ENCODE measurements at regions not wholly inside any gene's neighbourhood (a gene's known extent, or its start where the extent isn't known, plus 50 kb on each side); places are given as distances from the start of the nearest gene placed in this dataset.
A peak's percentile ranks its signal among the peaks of the same experiment; 100 is the strongest.

- ATAC-seq, result no peak
- DNase-seq, result no peak
- intact Hi-C loops (cut with DNase I), result no loop called here
Observed at GRCh38 chr9:2341126-2341525, 280.5 kb upstream of the VLDLR start.

- intact Hi-C loops (cut with DNase I), result no loop called here
- DNase-seq (no peak), ATAC-seq (no peak)
Observed at GRCh38 chr9:2341956-2342355, 279.6 kb upstream of the VLDLR start.

GRCh38 chr9:2343756-2344155 is 277.8 kb upstream of the VLDLR start:
- intact Hi-C loops (cut with DNase I), result no loop called here
- DNase-seq, result no peak
- ATAC-seq, result no peak

- ATAC-seq (peak in 1 of 2 donors; percentile 34), DNase-seq (no peak)
- intact Hi-C loops (cut with DNase I), result no loop called here
Observed at GRCh38 chr9:2344436-2344835, 277.2 kb upstream of the VLDLR start.

- ATAC-seq (peak; percentile 30 to 41), DNase-seq (no peak)
- intact Hi-C loops (cut with DNase I), result no loop called here
Observed at GRCh38 chr9:2345013-2345412, 276.6 kb upstream of the VLDLR start.

- intact Hi-C loops (cut with DNase I), result no loop called here
- no peak for DNase-seq
- ATAC-seq, result peak; percentile 50 to 69
Observed at GRCh38 chr9:2346277-2346913, 275.2 kb upstream of the VLDLR start.

- DNase-seq (no peak), ATAC-seq (no peak)
- intact Hi-C loops (cut with DNase I), result no loop called here
Observed at GRCh38 chr9:2351324-2351723, 270.3 kb upstream of the VLDLR start.

- ATAC-seq, result no peak
- DNase-seq, result no peak
- intact Hi-C loops (cut with DNase I), result no loop called here
Observed at GRCh38 chr9:2354216-2354615, 267.4 kb upstream of the VLDLR start.

- DNase-seq, result no peak
- no peak for ATAC-seq
- intact Hi-C loops (cut with DNase I), result no loop called here
Observed at GRCh38 chr9:2354856-2355696, 266.5 kb upstream of the VLDLR start.

- ATAC-seq (no peak), DNase-seq (no peak)
- intact Hi-C loops (cut with DNase I), result no loop called here
Observed at GRCh38 chr9:2355697-2355983, 265.9 kb upstream of the VLDLR start.

DNA sequence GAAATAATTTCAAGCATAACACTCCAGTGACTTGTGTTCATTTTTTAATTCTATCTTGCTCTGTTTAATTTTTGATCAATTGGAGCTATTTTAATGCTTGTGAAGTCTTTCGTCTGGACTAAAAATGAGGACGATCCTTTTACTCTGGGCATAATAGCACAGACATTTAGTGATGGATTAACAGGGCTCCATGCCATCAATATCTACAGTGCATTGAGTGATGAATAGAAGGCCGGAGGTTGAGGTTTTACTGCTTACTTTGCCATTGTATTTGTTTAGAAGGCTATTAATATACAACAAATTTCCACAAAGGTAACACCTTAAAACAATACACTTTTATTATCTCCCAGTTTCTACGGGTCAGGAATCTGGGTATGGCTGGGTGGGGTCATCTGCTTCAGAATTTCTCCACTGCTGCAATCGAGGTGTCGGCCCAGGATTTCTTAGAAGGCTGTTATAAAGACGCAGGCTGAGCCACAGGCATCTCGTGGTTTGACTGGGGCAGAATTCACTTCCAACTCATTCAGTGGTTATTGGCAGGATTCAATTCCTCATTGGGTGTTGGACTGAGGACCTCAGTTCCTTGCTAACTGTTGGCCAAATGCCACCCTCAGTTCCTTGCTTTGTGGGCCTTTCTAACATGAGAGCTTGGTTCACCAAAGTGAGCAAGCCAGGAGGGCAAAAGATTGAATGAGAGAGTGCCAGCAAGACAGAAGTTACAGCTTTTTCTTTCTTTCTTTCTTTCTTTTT is 265.4 kb upstream of the VLDLR start:
- intact Hi-C loops (cut with DNase I), result no loop called here
- ATAC-seq, result no peak
- DNase-seq, result no peak

DNA sequence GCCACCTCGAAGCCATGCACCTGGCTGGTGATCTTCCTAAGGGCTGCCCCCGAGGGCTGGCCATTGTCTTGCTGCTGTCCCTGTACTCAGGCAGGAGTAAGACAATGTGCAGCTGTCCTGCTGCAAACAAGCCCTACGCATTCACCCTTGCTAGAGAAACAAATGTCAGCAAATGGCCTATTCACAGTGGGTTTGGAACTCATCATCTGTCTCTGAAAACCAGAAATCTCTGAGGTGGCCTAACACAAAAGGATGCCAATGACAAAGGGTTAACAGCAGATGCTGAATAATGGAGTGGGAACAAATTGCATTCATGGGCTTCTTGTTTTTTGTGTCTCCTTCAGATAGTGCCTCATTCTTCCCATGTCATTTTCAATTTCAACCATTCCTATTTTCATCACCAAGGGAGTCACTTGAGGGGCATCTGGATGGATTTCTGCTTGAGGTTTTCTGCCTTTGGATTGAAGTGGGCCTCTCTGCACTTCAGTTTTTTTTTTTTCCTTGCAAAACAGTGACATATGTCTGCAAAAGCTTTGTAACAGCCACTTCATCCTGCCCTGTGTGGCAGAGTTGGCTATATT is 261.6 kb upstream of the VLDLR start:
- ATAC-seq, result no peak
- DNase-seq, result no peak
- intact Hi-C loops (cut with DNase I), result no loop called here

DNA sequence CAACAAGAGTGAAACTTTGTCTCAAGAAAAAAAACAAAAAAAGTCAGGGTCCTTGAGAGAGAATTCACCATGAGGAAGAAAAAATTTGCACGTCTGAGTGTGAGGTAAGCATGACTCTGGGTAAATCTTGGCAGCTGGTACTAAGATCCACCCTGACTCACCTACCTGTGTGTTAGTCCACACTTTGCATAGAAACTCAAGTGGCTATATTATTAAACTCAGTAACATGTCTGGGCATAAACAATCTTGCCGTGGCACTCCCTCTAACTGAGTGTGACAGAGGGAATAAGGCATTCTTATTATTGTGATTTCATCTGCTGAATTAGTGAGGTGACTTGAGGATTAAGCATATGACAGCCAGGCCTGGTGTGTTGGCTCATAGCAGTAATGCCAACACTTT is 259.4 kb upstream of the VLDLR start:
- DNase-seq (no peak), ATAC-seq (no peak)
- intact Hi-C loops (cut with DNase I), result no loop called here

GRCh38 chr9:2363138-2363745 is 258.3 kb upstream of the VLDLR start:
- no peak for DNase-seq
- peak in 1 of 2 donors; percentile 30 for ATAC-seq
- intact Hi-C loops (cut with DNase I), result no loop called here

DNA sequence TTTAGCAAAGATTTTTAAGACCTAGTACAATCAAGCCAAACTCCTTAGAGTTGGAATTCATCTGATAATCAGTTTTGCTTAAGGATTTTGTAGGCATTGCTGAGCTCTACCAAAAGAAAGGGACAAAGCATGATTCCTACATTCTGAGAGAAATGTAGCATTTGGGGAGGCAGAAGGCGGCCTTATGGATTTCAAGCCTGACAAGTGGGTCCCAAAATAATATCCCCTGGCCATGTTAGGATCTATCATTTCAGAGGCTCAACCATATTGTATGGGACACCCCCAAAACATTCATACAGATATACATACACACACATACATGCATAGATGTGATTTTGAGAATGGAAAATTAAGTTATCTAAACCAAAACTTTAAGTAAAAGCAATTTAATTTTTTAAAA is 257.8 kb upstream of the VLDLR start:
- intact Hi-C loops (cut with DNase I), result no loop called here
- ATAC-seq (no peak), DNase-seq (no peak)

DNA sequence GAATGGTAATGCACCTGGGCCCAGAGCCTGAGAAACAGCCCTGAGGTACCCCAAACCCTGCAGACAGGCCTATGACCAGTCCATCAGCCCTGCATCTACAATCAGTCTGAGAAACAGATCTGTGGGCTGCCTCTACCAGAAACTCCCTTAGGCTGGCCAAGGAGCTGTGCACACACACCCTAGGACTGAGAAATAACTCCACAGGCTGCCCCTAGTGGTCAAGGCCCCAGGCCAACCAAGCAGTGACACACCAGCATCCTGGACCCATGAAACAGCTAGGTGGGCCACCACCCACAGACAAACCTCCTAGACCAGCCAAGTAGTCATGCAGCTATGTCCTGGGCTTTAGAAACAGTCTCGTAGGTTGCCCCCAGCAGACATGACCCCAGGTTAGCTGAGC is 253.6 kb upstream of the VLDLR start:
- no peak for DNase-seq
- intact Hi-C loops (cut with DNase I), result no loop called here
- ATAC-seq, result no peak

DNA sequence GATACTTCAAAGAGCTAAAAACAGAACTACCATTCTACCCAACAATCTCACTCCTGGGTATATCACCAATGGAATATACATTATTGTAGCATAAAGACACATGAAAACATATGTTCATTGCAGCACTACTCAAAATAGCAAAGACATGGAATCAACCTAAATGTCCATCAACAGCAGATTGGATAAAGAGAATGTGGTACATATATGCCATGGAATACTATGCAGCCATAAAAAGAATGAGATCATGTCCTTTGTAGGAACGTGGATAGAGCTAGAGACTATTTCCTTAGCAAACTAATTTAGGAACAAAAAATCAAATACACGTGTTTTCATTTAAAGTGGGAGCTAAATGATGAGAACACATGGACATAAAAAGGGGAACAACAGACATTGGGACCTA is 247.9 kb upstream of the VLDLR start:
- ATAC-seq (no peak), DNase-seq (no peak)
- intact Hi-C loops (cut with DNase I), result no loop called here

GRCh38 chr9:2375114-2375513 is 246.5 kb upstream of the VLDLR start:
- intact Hi-C loops (cut with DNase I), result no loop called here
- DNase-seq (no peak), ATAC-seq (no peak)

DNA sequence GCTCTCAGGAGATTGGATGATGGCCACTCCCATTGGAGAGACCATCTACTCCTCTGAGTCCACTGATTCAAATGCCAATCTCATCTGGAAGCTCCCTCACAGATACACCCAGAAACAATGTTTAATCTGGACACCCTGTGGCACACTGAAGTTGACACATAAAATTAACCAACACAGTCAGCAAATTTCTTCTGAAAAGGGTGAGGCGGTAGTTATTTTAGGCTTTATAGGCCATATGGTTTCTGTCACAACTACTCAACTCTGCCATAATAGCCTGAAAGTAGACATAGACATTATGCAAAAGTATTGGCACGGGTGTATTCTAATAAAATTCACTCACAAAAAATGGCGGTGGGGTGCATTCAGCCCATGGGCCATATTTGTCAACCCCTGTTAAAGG is 244.5 kb upstream of the VLDLR start:
- no peak for DNase-seq
- intact Hi-C loops (cut with DNase I), result no loop called here
- ATAC-seq, result no peak

DNA sequence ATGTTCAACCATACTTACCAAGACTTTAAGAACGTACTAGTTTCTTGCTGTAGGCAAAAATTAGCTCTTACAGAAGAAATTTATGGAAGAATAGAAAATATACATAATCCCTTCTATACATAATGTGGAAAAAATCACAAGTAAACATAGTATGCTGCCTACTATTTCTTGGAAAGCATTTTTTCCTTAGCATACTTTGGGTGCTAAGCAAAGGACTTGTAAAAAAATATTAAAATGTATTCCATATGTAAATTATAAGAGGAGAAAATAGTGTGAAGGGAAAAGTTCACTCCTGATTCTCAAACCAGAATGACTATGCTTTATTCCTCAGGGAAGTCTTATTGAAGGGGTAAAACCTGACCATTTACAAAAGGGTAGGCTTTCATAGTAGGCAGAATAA is 243.8 kb upstream of the VLDLR start:
- ATAC-seq (no peak), DNase-seq (no peak)
- intact Hi-C loops (cut with DNase I), result no loop called here
